OCI-LY3 (cell line): ENCODE measurements at regions not wholly inside any gene's neighbourhood (a gene's known extent, or its start where the extent isn't known, plus 50 kb on each side); places are given as distances from the start of the nearest gene placed in this dataset.

Experiments
- EZH2phosphoT487 ChIP-seq: fragments of 200-600 bp; shearing (Covaris generic); IDR thresholded peaks from 2 replicates; pipeline ENCODE4 v1.6.1; 2018; ENCODE audit warnings: antibody characterized with exemption, mixed run types, low read depth
- TF ChIP-seq, protein P1 (sequence below): fragments of 200-600, 300-600 bp; sonication (generic); IDR thresholded peaks from 2 replicates; pipeline ENCODE4 v1.5.1; 2014; ENCODE audit warnings: antibody characterized with exemption, low read length, low read depth

GRCh38 chr2:53210538-53210937, 557.1 kb upstream of the CHAC2 start:
- TF ChIP-seq, protein P1, sequence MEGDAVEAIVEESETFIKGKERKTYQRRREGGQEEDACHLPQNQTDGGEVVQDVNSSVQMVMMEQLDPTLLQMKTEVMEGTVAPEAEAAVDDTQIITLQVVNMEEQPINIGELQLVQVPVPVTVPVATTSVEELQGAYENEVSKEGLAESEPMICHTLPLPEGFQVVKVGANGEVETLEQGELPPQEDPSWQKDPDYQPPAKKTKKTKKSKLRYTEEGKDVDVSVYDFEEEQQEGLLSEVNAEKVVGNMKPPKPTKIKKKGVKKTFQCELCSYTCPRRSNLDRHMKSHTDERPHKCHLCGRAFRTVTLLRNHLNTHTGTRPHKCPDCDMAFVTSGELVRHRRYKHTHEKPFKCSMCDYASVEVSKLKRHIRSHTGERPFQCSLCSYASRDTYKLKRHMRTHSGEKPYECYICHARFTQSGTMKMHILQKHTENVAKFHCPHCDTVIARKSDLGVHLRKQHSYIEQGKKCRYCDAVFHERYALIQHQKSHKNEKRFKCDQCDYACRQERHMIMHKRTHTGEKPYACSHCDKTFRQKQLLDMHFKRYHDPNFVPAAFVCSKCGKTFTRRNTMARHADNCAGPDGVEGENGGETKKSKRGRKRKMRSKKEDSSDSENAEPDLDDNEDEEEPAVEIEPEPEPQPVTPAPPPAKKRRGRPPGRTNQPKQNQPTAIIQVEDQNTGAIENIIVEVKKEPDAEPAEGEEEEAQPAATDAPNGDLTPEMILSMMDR = peak; percentile 19
- no peak for TF ChIP-seq EZH2phosphoT487
